ENCODE measurements at regions not wholly inside any gene's neighbourhood (a gene's known extent, or its start where the extent isn't known, plus 50 kb on each side); places are given as distances from the start of the nearest gene placed in this dataset.

GRCh38 chr14:36083317-36083716 lies 93.2 kb downstream of the PTCSC3 start:
- DNase-seq = no peak

- DNase-seq = no peak
Measured at GRCh38 chr14:36078080-36078479, 98.4 kb downstream of the PTCSC3 start.

- no peak for DNase-seq
Measured at GRCh38 chr14:36076197-36076596, 100.3 kb downstream of the PTCSC3 start.

GRCh38 chr14:36075203-36075602 lies 101.3 kb downstream of the PTCSC3 start:
- DNase-seq = no peak

- DNase-seq = no peak
Measured at GRCh38 chr14:36070720-36071043, 105.8 kb downstream of the PTCSC3 start.

GRCh38 chr14:36070031-36070719 lies 106.3 kb downstream of the PTCSC3 start:
- peak; percentile 63 for DNase-seq

GRCh38 chr14:36069535-36069900 lies 107.0 kb downstream of the PTCSC3 start:
- peak; percentile 69 for DNase-seq

- DNase-seq = no peak
Measured at GRCh38 chr14:36068777-36069534, 107.6 kb downstream of the PTCSC3 start.

- no peak for DNase-seq
Measured at GRCh38 chr14:36067428-36068187, 108.9 kb downstream of the PTCSC3 start.

- DNase-seq = no peak
Measured at GRCh38 chr14:36066636-36067035, 109.9 kb downstream of the PTCSC3 start.

- no peak for DNase-seq
Measured at GRCh38 chr14:36065831-36066230, 110.7 kb downstream of the PTCSC3 start.

- DNase-seq = no peak
Measured at GRCh38 chr14:36059531-36059930, 117.0 kb downstream of the PTCSC3 start.

GRCh38 chr14:36057452-36058116 lies 118.9 kb downstream of the PTCSC3 start:
- DNase-seq = no peak

- DNase-seq = no peak
Measured at GRCh38 chr14:36056845-36057244, 119.7 kb downstream of the PTCSC3 start.

- DNase-seq = no peak
Measured at GRCh38 chr14:36055681-36056225, 120.8 kb downstream of the PTCSC3 start.

- no peak for DNase-seq
Measured at GRCh38 chr14:36055052-36055378, 121.5 kb downstream of the PTCSC3 start.

GRCh38 chr14:36054353-36055051 lies 122.0 kb downstream of the PTCSC3 start:
- DNase-seq = no peak

GRCh38 chr14:36052681-36053080 lies 123.8 kb downstream of the PTCSC3 start:
- no peak for DNase-seq

- DNase-seq = no peak
Measured at GRCh38 chr14:36052063-36052462, 124.5 kb downstream of the PTCSC3 start.

GRCh38 chr14:36048667-36049066 lies 127.9 kb downstream of the PTCSC3 start:
- DNase-seq = no peak

- DNase-seq = no peak
Measured at GRCh38 chr14:36047912-36048311, 128.6 kb downstream of the PTCSC3 start.

- no peak for DNase-seq
Measured at GRCh38 chr14:36035675-36036074, 140.8 kb downstream of the PTCSC3 start.

GRCh38 chr14:36028665-36029064 lies 147.9 kb downstream of the PTCSC3 start:
- no peak for DNase-seq
